ENCODE measurements at regions not wholly inside any gene's neighbourhood (a gene's known extent, or its start where the extent isn't known, plus 50 kb on each side); places are given as distances from the start of the nearest gene placed in this dataset.

GRCh38 chr11:29093416-29094120 lies 923.3 kb downstream of the KCNA4 start:
- 61% methylated on average over 1 of the region's 1 CpG for WGBS (ENCODE audit: low lambda C conversion rate)
- H3K4me2 ChIP-seq, result no peak overlapping the region
- CTCF ChIA-PET, result no interaction called here
- H3K27ac ChIP-seq (ENCODE audit: low read depth in 2 of 2, low read length in 1 of 2), result peak overlapping the region in 1 of 2 experiments; percentile 16; a peak in 1 of 4 replicates
- no peak for DNase-seq
- no peaks in the 10 kb centered on the region for H3K27me3 ChIP-seq (ENCODE audit: insufficient read depth)
- peaks cover 6% of the 10 kb centered on the region for H3F3A ChIP-seq (replicated peaks; ENCODE audit: insufficient read depth)
- no peaks in the 10 kb centered on the region for H3K36me3 ChIP-seq (replicated peaks in 1 of 2; ENCODE audit: control insufficient read depth in 1 of 2, insufficient read depth in 2 of 2, low read length in 1 of 2)
- H3K9me2 ChIP-seq, result no peaks in the 10 kb centered on the region
- H3K4me1 ChIP-seq (ENCODE audit: control insufficient read depth in 1 of 2, insufficient read depth in 2 of 2, low read depth in 1 of 2, low read length in 1 of 2), result peaks cover 0 to 9% of the 10 kb centered on the region in 2 experiments; a peak in 2 of 4 replicates
- H3K79me2 ChIP-seq (ENCODE audit: insufficient read depth), result no peaks in the 10 kb centered on the region
- H3K9ac ChIP-seq, result no peak overlapping the region
- 0 out of 2 replicates have a peak, but pooled peaks have one; percentile 20 for TF ChIP-seq TCF12 (IDR thresholded peaks at IDR 0.05)
- TF ChIP-seq MEF2A (IDR thresholded peaks at IDR 0.05; ENCODE audit: borderline replicate concordance, low read depth), result peak; percentile 40; the same call in 1 of the 2 replicates
- TF ChIP-seq FOSL2 (IDR thresholded peaks at IDR 0.05; ENCODE audit: borderline replicate concordance, low read depth), result peak; percentile 14; the same call in 1 of the 2 replicates
- TF ChIP-seq TEAD4 (IDR thresholded peaks at IDR 0.05; ENCODE audit: borderline replicate concordance, insufficient read depth), result 0 out of 2 replicates have a peak, but pooled peaks have one; percentile 14
- TF ChIP-seq YY1 (IDR thresholded peaks at IDR 0.05; ENCODE audit: low read depth), result no peak
- TF ChIP-seq FOXM1 (IDR thresholded peaks at IDR 0.05; ENCODE audit: low read depth), result no peak
- no peak for TF ChIP-seq SMC3 (IDR thresholded peaks at IDR 0.05; ENCODE audit: low read depth, low read length)
- TF ChIP-seq SIN3A (IDR thresholded peaks at IDR 0.05; ENCODE audit: borderline replicate concordance, low read depth, low read length), result no peak
- TF ChIP-seq RCOR1 (IDR thresholded peaks at IDR 0.05; ENCODE audit: low read length), result no peak
- no peak for TF ChIP-seq TAF1 (IDR thresholded peaks at IDR 0.05; ENCODE audit: borderline replicate concordance, low read depth, low read length)
- no peak for TF ChIP-seq NRF1 (IDR thresholded peaks at IDR 0.05; ENCODE audit: low read depth, low read length)
- no peak for TF ChIP-seq IRF3 (IDR thresholded peaks at IDR 0.05; ENCODE audit: low read depth, low read length)
- TF ChIP-seq RFX5 (IDR thresholded peaks at IDR 0.05; ENCODE audit: low read length), result no peak
- TF ChIP-seq JUND (IDR thresholded peaks at IDR 0.05), result 0 out of 2 replicates have a peak, but pooled peaks have one; percentile 17
- POLR2A ChIA-PET, result no interaction called here
- no peaks in the 10 kb centered on the region for H3K9me3 ChIP-seq
- no peak overlapping the region for H3K4me3 ChIP-seq (ENCODE audit: low read depth in 2 of 2, low read length in 1 of 2)
- H4K20me1 ChIP-seq (ENCODE audit: insufficient read depth), result no peaks in the 10 kb centered on the region
- peak overlapping the region; percentile 23; the same call in 1 of the 2 replicates for H2AFZ ChIP-seq (ENCODE audit: low read depth)

- Histone ChIP-seq H3K27me3 (ENCODE audit: insufficient read depth) (no peaks in the 10 kb centered on the region), H3K9me3 (no peaks in the 10 kb centered on the region), H3K79me2 (ENCODE audit: insufficient read depth) (no peaks in the 10 kb centered on the region), H3K9me2 (no peaks in the 10 kb centered on the region), H3K4me2 (no peak overlapping the region), H3K27ac (ENCODE audit: low read depth in 2 of 2, low read length in 1 of 2) (no peak overlapping the region), H3F3A (replicated peaks; ENCODE audit: insufficient read depth) (no peaks in the 10 kb centered on the region), H3K4me3 (ENCODE audit: low read depth in 2 of 2, low read length in 1 of 2) (no peak overlapping the region), H3K9ac (no peak overlapping the region), H4K20me1 (ENCODE audit: insufficient read depth) (no peaks in the 10 kb centered on the region), H3K36me3 (replicated peaks in 1 of 2; ENCODE audit: control insufficient read depth in 1 of 2, insufficient read depth in 2 of 2, low read length in 1 of 2) (no peaks in the 10 kb centered on the region), H3K4me1 (ENCODE audit: control insufficient read depth in 1 of 2, insufficient read depth in 2 of 2, low read depth in 1 of 2, low read length in 1 of 2) (peaks cover 0 to 4% of the 10 kb centered on the region in 2 experiments; a peak in 1 of 4 replicates), H2AFZ (ENCODE audit: low read depth) (no peak overlapping the region)
- 4% methylated on average over 1 of the region's 1 CpG for WGBS (ENCODE audit: low lambda C conversion rate)
- no peak for DNase-seq
- POLR2A ChIA-PET, result no interaction called here
- CTCF ChIA-PET, result no interaction called here
- TF ChIP-seq FOXJ3 (CRISPR knock-in tag; IDR thresholded peaks at IDR 0.05) (no peak), PBX3 (IDR thresholded peaks at IDR 0.05) (no peak), IRF3 (IDR thresholded peaks at IDR 0.05; ENCODE audit: low read depth, low read length) (no peak)
Observed at GRCh38 chr11:29087200-29087812, 929.5 kb downstream of the KCNA4 start.
